Breast epithelium (tissue), 4 donors: ENCODE measurements at regions not wholly inside any gene's neighbourhood (a gene's known extent, or its start where the extent isn't known, plus 50 kb on each side); places are given as distances from the start of the nearest gene placed in this dataset.

ENCODE experiments used
- DNase-seq, 2 donors: peaks; one replicate each; pipeline ENCODE4 v3.0.0-alpha.2; 2019; ENCODE audit warnings: low spot score in 2 of 2
- H3K27ac ChIP-seq, 2 donors: fragments of 200-600 bp; sonication (generic) in 1 of 2; one replicate each; pipeline ENCODE4 v1.5.1; 2016 to 2019; ENCODE audit warnings: mild to moderate bottlenecking in 1 of 2
- H3K27me3 ChIP-seq, 2 donors: fragments of 200-600 bp; sonication (generic) in 1 of 2; one replicate each; pipeline versions ENCODE4 v1.5.1 to v1.6.0; 2017 to 2019; ENCODE audit warnings: control low read depth in 1 of 2, mild to moderate bottlenecking in 1 of 2
- H3K36me3 ChIP-seq: fragments of 200-600 bp; one replicate; pipeline ENCODE4 v1.5.1; 2019
- H3K4me1 ChIP-seq, 2 donors: fragments of 200-600 bp; sonication (generic); one replicate each; pipeline ENCODE4 v1.5.1; 2016 to 2019; ENCODE audit warnings: control low read depth in 1 of 2
- H3K4me3 ChIP-seq, 3 donors: fragments of 200-600 bp; sonication (generic); 1 replicate in 2 of 3; 2 replicates in 1 of 3; pipeline ENCODE4 v1.5.1; 2016 to 2019; ENCODE audit warnings: mild to moderate bottlenecking in 3 of 3, moderate library complexity in 2 of 3
- H3K9me3 ChIP-seq, 2 donors: fragments of 200-600 bp; sonication (generic) in 1 of 2; one replicate each; pipeline ENCODE4 v1.5.1; 2016 to 2019; ENCODE audit warnings: control low read depth in 1 of 2
- CTCF ChIP-seq, 3 donors: fragments of 450-650 bp; IDR thresholded peaks; one replicate each; pipeline ENCODE4 v1.5.1; 2016 to 2017; ENCODE audit warnings: antibody characterized with exemption in 3 of 3, mild to moderate bottlenecking in 3 of 3, moderate library complexity in 3 of 3
- POLR2A ChIP-seq: fragments of 450-650 bp; IDR thresholded peaks from one replicate; pipeline ENCODE4 v1.6.1; 2016; ENCODE audit warnings: antibody characterized with exemption, mild to moderate bottlenecking, moderate library complexity
- POLR2AphosphoS5 ChIP-seq, 3 donors: sonication (generic); formaldehyde crosslinking; IDR thresholded peaks; one replicate each; pipeline ENCODE4 v1.6.1; 2017; ENCODE audit warnings: antibody characterized with exemption in 3 of 3
- intact Hi-C: fragments of 100-400 bp; cut with DNase I; formaldehyde crosslinking; loops from one replicate; pipeline ENCODE4 v1.15.1; 2023; ENCODE audit warnings: low total_unique reads

- intact Hi-C loops = no loop called here
- Histone ChIP-seq H3K4me3 (no peak overlapping the region), H3K27ac (no peak overlapping the region), H3K9me3 (no peaks in the 10 kb centered on the region), H3K36me3 (no peaks in the 10 kb centered on the region), H3K4me1 (no peaks in the 10 kb centered on the region), H3K27me3 (no peaks in the 10 kb centered on the region)
- TF ChIP-seq POLR2AphosphoS5 (IDR thresholded peaks at IDR 0.05) (no peak), CTCF (IDR thresholded peaks at IDR 0.05) (no peak), POLR2A (no peak)
- no peak for DNase-seq
Observed at GRCh38 chr5:144979516-144980264, 809.0 kb downstream of the KCTD16 start.

- Histone ChIP-seq H3K4me3 (no peak overlapping the region), H3K4me1 (no peaks in the 10 kb centered on the region), H3K27ac (no peak overlapping the region), H3K36me3 (no peaks in the 10 kb centered on the region), H3K9me3 (no peaks in the 10 kb centered on the region), H3K27me3 (no peaks in the 10 kb centered on the region)
- intact Hi-C loops = no loop called here
- DNase-seq = no peak
- TF ChIP-seq POLR2A (no peak), CTCF (IDR thresholded peaks at IDR 0.05) (no peak), POLR2AphosphoS5 (IDR thresholded peaks at IDR 0.05) (no peak)
Observed at GRCh38 chr5:144972317-144972716, 801.6 kb downstream of the KCTD16 start.

- H3K9me3 ChIP-seq = no peaks in the 10 kb centered on the region
- H3K36me3 ChIP-seq = no peaks in the 10 kb centered on the region
- H3K27me3 ChIP-seq = no peaks in the 10 kb centered on the region
- intact Hi-C loops = no loop called here
- no peak overlapping the region for H3K4me3 ChIP-seq
- no peak overlapping the region for H3K27ac ChIP-seq
- no peak for DNase-seq
- H3K4me1 ChIP-seq = no peaks in the 10 kb centered on the region
- TF ChIP-seq POLR2A (no peak), CTCF (IDR thresholded peaks at IDR 0.05) (no peak), POLR2AphosphoS5 (IDR thresholded peaks at IDR 0.05) (no peak)
Observed at GRCh38 chr5:144971108-144971850, 800.6 kb downstream of the KCTD16 start.

- H3K36me3 ChIP-seq = no peaks in the 10 kb centered on the region
- no peaks in the 10 kb centered on the region for H3K4me1 ChIP-seq
- no peak for DNase-seq
- H3K9me3 ChIP-seq = no peaks in the 10 kb centered on the region
- intact Hi-C loops = no loop called here
- no peak overlapping the region for H3K27ac ChIP-seq
- TF ChIP-seq POLR2AphosphoS5 (IDR thresholded peaks at IDR 0.05) (no peak), CTCF (IDR thresholded peaks at IDR 0.05) (no peak)
- H3K4me3 ChIP-seq = no peak overlapping the region
- H3K27me3 ChIP-seq = no peaks in the 10 kb centered on the region
Observed at GRCh38 chr5:144960296-144960695, 789.6 kb downstream of the KCTD16 start.

- Histone ChIP-seq H3K4me1 (no peaks in the 10 kb centered on the region), H3K27ac (no peak overlapping the region), H3K36me3 (no peaks in the 10 kb centered on the region), H3K9me3 (no peaks in the 10 kb centered on the region), H3K4me3 (no peak overlapping the region), H3K27me3 (no peaks in the 10 kb centered on the region)
- no peak for DNase-seq
- intact Hi-C loops = no loop called here
- TF ChIP-seq CTCF (IDR thresholded peaks at IDR 0.05) (no peak), POLR2AphosphoS5 (IDR thresholded peaks at IDR 0.05) (no peak), POLR2A (no peak)
Observed at GRCh38 chr5:144958002-144958401, 787.3 kb downstream of the KCTD16 start.
